ENCODE measurements at regions not wholly inside any gene's neighbourhood (a gene's known extent, or its start where the extent isn't known, plus 50 kb on each side); places are given as distances from the start of the nearest gene placed in this dataset.

GRCh38 chr3:104530934-104531333 lies 835.8 kb upstream of the ALCAM start (continued):
- TF ChIP-seq CTCF (IDR thresholded peaks at IDR 0.05; ENCODE audit: control extremely low read depth in 1 of 3, insufficient read depth in 1 of 3, low read depth in 1 of 3, low read length in 3 of 3) (no peak), TCF12 (IDR thresholded peaks at IDR 0.05; ENCODE audit: low read depth, low read length) (no peak)
